ENCODE measurements at regions not wholly inside any gene's neighbourhood (a gene's known extent, or its start where the extent isn't known, plus 50 kb on each side); places are given as distances from the start of the nearest gene placed in this dataset.

- no peak for ATAC-seq (ENCODE audit: low read depth)
- peaks cover 3% of the 10 kb centered on the region for H3K9me3 Mint-ChIP-seq
- H3K36me3 Mint-ChIP-seq (ENCODE audit: low read depth): no peaks in the 10 kb centered on the region
- no peaks in the 10 kb centered on the region for H3K27me3 Mint-ChIP-seq
- TF ChIP-seq, protein P1, sequence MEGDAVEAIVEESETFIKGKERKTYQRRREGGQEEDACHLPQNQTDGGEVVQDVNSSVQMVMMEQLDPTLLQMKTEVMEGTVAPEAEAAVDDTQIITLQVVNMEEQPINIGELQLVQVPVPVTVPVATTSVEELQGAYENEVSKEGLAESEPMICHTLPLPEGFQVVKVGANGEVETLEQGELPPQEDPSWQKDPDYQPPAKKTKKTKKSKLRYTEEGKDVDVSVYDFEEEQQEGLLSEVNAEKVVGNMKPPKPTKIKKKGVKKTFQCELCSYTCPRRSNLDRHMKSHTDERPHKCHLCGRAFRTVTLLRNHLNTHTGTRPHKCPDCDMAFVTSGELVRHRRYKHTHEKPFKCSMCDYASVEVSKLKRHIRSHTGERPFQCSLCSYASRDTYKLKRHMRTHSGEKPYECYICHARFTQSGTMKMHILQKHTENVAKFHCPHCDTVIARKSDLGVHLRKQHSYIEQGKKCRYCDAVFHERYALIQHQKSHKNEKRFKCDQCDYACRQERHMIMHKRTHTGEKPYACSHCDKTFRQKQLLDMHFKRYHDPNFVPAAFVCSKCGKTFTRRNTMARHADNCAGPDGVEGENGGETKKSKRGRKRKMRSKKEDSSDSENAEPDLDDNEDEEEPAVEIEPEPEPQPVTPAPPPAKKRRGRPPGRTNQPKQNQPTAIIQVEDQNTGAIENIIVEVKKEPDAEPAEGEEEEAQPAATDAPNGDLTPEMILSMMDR (IDR thresholded peaks at IDR 0.05): no peak
- no peak overlapping the region for H3K27ac Mint-ChIP-seq
- intact Hi-C loops (cut with micrococcal nuclease): no loop called here
- no peak overlapping the region for H3K4me3 Mint-ChIP-seq
- H3K4me1 Mint-ChIP-seq: no peaks in the 10 kb centered on the region
- no peak for DNase-seq
- ChIA-PET CTCF (no interaction called here), POLR2A (no interaction called here)
Measured at GRCh38 chr7:91579837-91580236, 300.7 kb downstream of the MTERF1 start.

DNA sequence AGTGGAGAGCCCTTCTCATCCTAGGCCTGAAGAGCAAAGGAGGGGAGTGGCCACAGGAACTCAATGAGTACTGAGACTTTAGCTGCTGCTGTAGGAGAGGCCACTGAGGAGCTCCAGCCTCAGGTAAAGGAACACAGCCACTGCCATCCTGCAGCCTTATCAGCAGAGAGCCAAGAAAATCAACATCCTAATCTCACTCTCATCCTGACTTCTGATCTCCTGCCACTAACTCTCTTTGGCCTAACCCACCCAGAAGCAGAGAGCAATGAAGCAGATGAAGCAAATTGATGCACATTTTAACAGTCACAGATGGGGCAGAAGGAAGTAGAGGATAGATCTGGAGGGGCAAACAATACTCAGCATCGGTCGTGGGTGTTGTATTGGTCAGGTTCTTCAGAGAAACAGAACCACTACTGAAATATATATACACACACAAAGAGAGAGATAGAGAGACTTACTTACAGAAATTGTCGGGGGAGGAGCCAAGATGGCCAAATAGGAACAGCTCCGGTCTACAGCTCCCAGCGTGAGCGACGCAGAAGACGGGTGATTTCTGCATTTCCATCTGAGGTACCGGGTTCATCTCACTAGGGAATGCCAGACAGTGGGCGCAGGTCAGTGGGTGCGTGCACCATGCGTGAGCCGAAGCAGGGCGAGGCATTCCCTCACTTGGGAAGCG, 297.6 kb downstream of the MTERF1 start:
- Mint-ChIP-seq H3K36me3 (ENCODE audit: low read depth) (no peaks in the 10 kb centered on the region), H3K27ac (no peak overlapping the region), H3K4me1 (no peaks in the 10 kb centered on the region), H3K27me3 (no peaks in the 10 kb centered on the region), H3K9me3 (no peaks in the 10 kb centered on the region), H3K4me3 (no peak overlapping the region)
- intact Hi-C loops (cut with micrococcal nuclease): no loop called here
- no peak for ATAC-seq (ENCODE audit: low read depth)
- CTCF ChIA-PET: no interaction called here
- DNase-seq: no peak
- POLR2A ChIA-PET: no interaction called here
- TF ChIP-seq, protein P1 (IDR thresholded peaks at IDR 0.05): no peak

DNA sequence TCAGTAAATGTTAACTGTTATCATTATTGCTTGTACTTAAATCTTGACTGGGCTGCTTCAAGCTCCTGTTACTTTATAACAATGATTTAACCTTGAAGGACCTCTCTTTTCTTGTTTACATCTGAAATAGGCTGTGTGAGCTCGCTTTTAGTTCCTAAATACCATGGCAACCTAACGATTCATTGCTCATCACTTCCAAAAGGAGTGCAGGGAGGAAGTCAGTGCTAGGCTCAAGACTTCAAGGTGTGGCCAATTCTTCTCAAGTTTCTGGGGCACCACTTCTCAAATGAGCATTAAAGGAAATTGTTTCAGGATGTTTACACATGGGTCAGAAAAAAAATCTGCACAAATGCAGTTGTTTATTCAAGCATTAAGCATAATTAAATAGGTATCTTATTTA, 284.2 kb downstream of the MTERF1 start:
- Mint-ChIP-seq H3K27me3 (no peaks in the 10 kb centered on the region), H3K36me3 (ENCODE audit: low read depth) (no peaks in the 10 kb centered on the region), H3K4me1 (peaks cover 3% of the 10 kb centered on the region), H3K4me3 (no peak overlapping the region), H3K9me3 (peaks cover 6% of the 10 kb centered on the region), H3K27ac (no peak overlapping the region)
- DNase-seq (no peak), ATAC-seq (ENCODE audit: low read depth) (no peak)
- TF ChIP-seq, protein P1 (IDR thresholded peaks at IDR 0.05): no peak
- ChIA-PET POLR2A (no interaction called here), CTCF (interaction anchor here (1.1 kb wide), 1 partner anchor 9 kb away, joined by 3 read pairs; no protein-coding TSS in a partner anchor)
- intact Hi-C loops (cut with micrococcal nuclease): no loop called here

DNA sequence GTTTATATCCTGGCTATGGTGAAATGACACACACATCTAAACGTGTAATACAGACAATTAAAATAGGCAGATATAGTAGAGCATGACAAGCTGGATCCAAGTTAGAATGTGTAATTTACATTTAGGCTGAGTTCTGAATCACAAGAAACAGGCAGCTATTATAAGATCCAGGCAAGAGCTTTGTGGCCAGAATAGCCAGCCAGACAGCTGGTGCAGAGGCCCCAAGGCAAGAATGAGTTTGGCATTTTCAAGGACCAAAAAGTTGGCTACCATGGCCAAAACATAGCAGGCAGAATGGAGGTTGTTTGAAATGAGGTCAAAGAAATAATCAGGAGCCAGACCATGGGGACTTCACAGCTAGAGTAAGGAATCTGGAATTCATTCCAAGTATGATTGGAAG, 281.7 kb downstream of the MTERF1 start:
- no peak overlapping the region for H3K27ac Mint-ChIP-seq
- H3K4me1 Mint-ChIP-seq: peaks cover 3% of the 10 kb centered on the region
- intact Hi-C loops (cut with micrococcal nuclease): no loop called here
- H3K27me3 Mint-ChIP-seq: peaks cover 2% of the 10 kb centered on the region
- CTCF ChIA-PET: no interaction called here
- POLR2A ChIA-PET: no interaction called here
- no peak overlapping the region for H3K4me3 Mint-ChIP-seq
- H3K36me3 Mint-ChIP-seq (ENCODE audit: low read depth): no peaks in the 10 kb centered on the region
- DNase-seq (no peak), ATAC-seq (ENCODE audit: low read depth) (no peak)
- H3K9me3 Mint-ChIP-seq: no peaks in the 10 kb centered on the region
- TF ChIP-seq, protein P1 (IDR thresholded peaks at IDR 0.05): no peak

- Mint-ChIP-seq H3K27ac (no peak overlapping the region), H3K27me3 (peaks cover 2% of the 10 kb centered on the region), H3K9me3 (no peaks in the 10 kb centered on the region), H3K4me3 (no peak overlapping the region), H3K4me1 (peaks cover 3% of the 10 kb centered on the region), H3K36me3 (ENCODE audit: low read depth) (no peaks in the 10 kb centered on the region)
- DNase-seq (no peak), ATAC-seq (ENCODE audit: low read depth) (no peak)
- CTCF ChIA-PET: no interaction called here
- intact Hi-C loops (cut with micrococcal nuclease): no loop called here
- POLR2A ChIA-PET: no interaction called here
- TF ChIP-seq, protein P1 (IDR thresholded peaks at IDR 0.05): no peak
Measured at GRCh38 chr7:91600112-91600511, 280.4 kb downstream of the MTERF1 start.
